Activated CD8-positive, alpha-beta T cell treated with anti-CD3 and anti-CD28 coated beads for 36 hours (primary cell): ENCODE measurements at regions not wholly inside any gene's neighbourhood (a gene's known extent, or its start where the extent isn't known, plus 50 kb on each side); places are given as distances from the start of the nearest gene placed in this dataset.

ENCODE experiments used
- ATAC-seq: fragments of 200-7000 bp; cut with Tn5 transposase; one replicate; pipeline ENCODE4 v1.10.0; 2021; ENCODE audit warnings: mild to moderate bottlenecking, moderate library complexity
- CTCF ChIA-PET: fragments of 350-600 bp; sonication (Branson Sonifier 250); formaldehyde crosslinking; loops from one replicate; lab custom pipeline; 2021; ENCODE audit warnings: antibody characterized with exemption; lab: Charles Lee
- POLR2A ChIA-PET: fragments of 350-600 bp; sonication (Branson Sonifier 250); formaldehyde crosslinking; loops from one replicate; lab custom pipeline; 2021; ENCODE audit warnings: antibody characterized with exemption; lab: Charles Lee
- DNase-seq: peaks from one replicate; pipeline ENCODE4 v3.0.0-alpha.2; 2020
- H3K27ac Mint-ChIP-seq: one replicate; pipeline ENCODE4 v1.8.0; 2021; ENCODE audit warnings: mild to moderate bottlenecking, mixed read lengths
- H3K27me3 Mint-ChIP-seq: one replicate; pipeline ENCODE4 v1.8.0; 2021; ENCODE audit warnings: mixed read lengths
- H3K36me3 Mint-ChIP-seq: one replicate; pipeline ENCODE4 v1.8.0; 2021; ENCODE audit warnings: low read depth, mixed read lengths
- H3K4me1 Mint-ChIP-seq: one replicate; pipeline ENCODE4 v1.8.0; 2021; ENCODE audit warnings: low read depth, mixed read lengths
- H3K4me3 Mint-ChIP-seq: one replicate; pipeline ENCODE4 v1.8.0; 2021; ENCODE audit warnings: mild to moderate bottlenecking, moderate library complexity, mixed read lengths
- H3K9me3 Mint-ChIP-seq: one replicate; pipeline ENCODE4 v1.8.0; 2021; ENCODE audit warnings: mixed read lengths
- intact Hi-C: fragments of 100-400 bp; cut with micrococcal nuclease; formaldehyde crosslinking; loops from one replicate; pipeline ENCODE4 v1.10.0; 2022
- TF ChIP-seq, protein P1 (sequence below): fragments of 200-600 bp; IDR thresholded peaks from one replicate; pipeline ENCODE4 v1.8.0; 2022; ENCODE audit warnings: antibody characterized with exemption, mild to moderate bottlenecking

DNA sequence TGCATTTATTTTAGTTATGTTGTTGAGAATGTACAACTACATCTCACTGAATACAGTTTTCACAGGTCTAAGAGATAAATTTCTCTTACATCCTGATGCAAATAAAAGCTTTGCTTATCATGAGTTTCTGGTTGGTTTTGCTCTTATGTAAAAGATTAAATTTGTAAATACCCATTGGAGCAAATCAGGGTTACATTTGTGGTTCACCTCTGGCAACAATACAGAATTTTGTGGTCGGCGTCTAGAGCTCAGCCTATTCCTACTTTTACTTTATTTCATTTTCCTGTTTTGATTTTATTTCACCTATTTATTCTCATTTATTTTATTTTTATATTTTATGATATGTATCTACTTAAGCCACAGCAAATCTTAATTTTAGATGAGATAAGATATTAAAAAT lies 271.9 kb upstream of the MARCKS start:
- Mint-ChIP-seq H3K4me1 (no peaks in the 10 kb centered on the region), H3K27me3 (peaks cover 2% of the 10 kb centered on the region), H3K9me3 (no peaks in the 10 kb centered on the region), H3K4me3 (no peak overlapping the region), H3K36me3 (no peaks in the 10 kb centered on the region), H3K27ac (no peak overlapping the region)
- TF ChIP-seq, protein P1, sequence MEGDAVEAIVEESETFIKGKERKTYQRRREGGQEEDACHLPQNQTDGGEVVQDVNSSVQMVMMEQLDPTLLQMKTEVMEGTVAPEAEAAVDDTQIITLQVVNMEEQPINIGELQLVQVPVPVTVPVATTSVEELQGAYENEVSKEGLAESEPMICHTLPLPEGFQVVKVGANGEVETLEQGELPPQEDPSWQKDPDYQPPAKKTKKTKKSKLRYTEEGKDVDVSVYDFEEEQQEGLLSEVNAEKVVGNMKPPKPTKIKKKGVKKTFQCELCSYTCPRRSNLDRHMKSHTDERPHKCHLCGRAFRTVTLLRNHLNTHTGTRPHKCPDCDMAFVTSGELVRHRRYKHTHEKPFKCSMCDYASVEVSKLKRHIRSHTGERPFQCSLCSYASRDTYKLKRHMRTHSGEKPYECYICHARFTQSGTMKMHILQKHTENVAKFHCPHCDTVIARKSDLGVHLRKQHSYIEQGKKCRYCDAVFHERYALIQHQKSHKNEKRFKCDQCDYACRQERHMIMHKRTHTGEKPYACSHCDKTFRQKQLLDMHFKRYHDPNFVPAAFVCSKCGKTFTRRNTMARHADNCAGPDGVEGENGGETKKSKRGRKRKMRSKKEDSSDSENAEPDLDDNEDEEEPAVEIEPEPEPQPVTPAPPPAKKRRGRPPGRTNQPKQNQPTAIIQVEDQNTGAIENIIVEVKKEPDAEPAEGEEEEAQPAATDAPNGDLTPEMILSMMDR = no peak
- intact Hi-C loops = no loop called here
- ATAC-seq (no peak), DNase-seq (no peak)
- POLR2A ChIA-PET = no interaction called here
- CTCF ChIA-PET = no interaction called here

- ATAC-seq = no peak
- H3K27ac Mint-ChIP-seq = no peak overlapping the region
- POLR2A ChIA-PET = no interaction called here
- DNase-seq = no peak
- intact Hi-C loops = no loop called here
- H3K9me3 Mint-ChIP-seq = no peaks in the 10 kb centered on the region
- no peak overlapping the region for H3K4me3 Mint-ChIP-seq
- TF ChIP-seq, protein P1 = no peak
- CTCF ChIA-PET = no interaction called here
- no peaks in the 10 kb centered on the region for H3K4me1 Mint-ChIP-seq
- H3K36me3 Mint-ChIP-seq = no peaks in the 10 kb centered on the region
- peaks cover 2% of the 10 kb centered on the region for H3K27me3 Mint-ChIP-seq
These were observed 270.6 kb upstream of the MARCKS start for GRCh38 chr6:113586413-113587077.

DNA sequence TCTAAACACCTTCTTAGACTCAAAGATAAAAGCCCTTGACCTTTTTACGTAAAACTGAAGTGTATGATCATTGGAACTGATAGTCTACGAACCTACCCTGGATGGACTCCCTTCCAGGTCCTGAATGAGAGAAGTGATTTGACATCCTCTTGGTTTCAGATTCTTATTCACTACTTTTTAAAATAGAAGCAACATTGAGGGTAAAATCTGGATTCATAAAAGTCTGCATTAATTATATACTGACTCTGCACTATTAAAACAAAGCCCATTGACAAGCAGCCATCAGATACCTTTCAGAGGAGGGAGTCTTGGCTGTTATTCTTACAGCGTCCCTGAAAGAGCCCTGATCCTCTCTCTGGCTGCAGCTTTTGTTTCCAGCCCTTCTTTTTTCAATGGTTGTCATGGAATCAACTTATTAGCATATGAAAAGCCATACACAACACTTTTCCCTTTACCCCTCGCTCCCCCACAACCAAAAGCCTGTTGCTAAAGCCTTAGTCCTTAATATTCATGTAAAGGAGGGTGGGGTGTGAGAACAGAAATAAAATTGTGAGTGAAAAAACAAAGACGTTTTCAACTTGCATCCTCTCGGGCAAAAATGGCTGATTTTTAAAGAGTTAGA lies 270.0 kb upstream of the MARCKS start:
- Mint-ChIP-seq H3K27me3 (peaks cover 2% of the 10 kb centered on the region), H3K4me1 (no peaks in the 10 kb centered on the region), H3K27ac (no peak overlapping the region), H3K36me3 (no peaks in the 10 kb centered on the region), H3K4me3 (no peak overlapping the region), H3K9me3 (no peaks in the 10 kb centered on the region)
- ATAC-seq = no peak
- intact Hi-C loops = no loop called here
- ChIA-PET POLR2A (no interaction called here), CTCF (no interaction called here)
- TF ChIP-seq, protein P1 = no peak
- DNase-seq = no peak

GRCh38 chr6:113588646-113589045 lies 268.5 kb upstream of the MARCKS start:
- H3K36me3 Mint-ChIP-seq = no peaks in the 10 kb centered on the region
- DNase-seq = no peak
- CTCF ChIA-PET = no interaction called here
- TF ChIP-seq, protein P1 = no peak
- ATAC-seq = no peak
- H3K27ac Mint-ChIP-seq = no peak overlapping the region
- peaks cover 2% of the 10 kb centered on the region for H3K9me3 Mint-ChIP-seq
- no peaks in the 10 kb centered on the region for H3K4me1 Mint-ChIP-seq
- H3K27me3 Mint-ChIP-seq = peaks cover 2% of the 10 kb centered on the region
- H3K4me3 Mint-ChIP-seq = no peak overlapping the region
- POLR2A ChIA-PET = no interaction called here
- intact Hi-C loops = no loop called here
